PC-9 (cell line): ENCODE measurements at regions not wholly inside any gene's neighbourhood (a gene's known extent, or its start where the extent isn't known, plus 50 kb on each side); places are given as distances from the start of the nearest gene placed in this dataset.

Experiments
- BruUV-seq: library from RNA; stranded (reverse); fragments of 400-500 nt; replicated peaks from 2 replicates; lab custom pipeline; 2021; lab: Mats Ljungman, UMichigan
- CTCF ChIA-PET: fragments of 300-600 bp; sonication (Branson Sonifier 250); formaldehyde crosslinking; loops from one replicate; lab custom pipeline; 2022; ENCODE audit warnings: antibody characterized with exemption; lab: Charles Lee
- POLR2A ChIA-PET: fragments of 300-600 bp; sonication (Branson Sonifier 250); formaldehyde crosslinking; loops from one replicate; lab custom pipeline; 2022; ENCODE audit warnings: antibody characterized with exemption; ENCODE audit not compliant: unreplicated experiment; lab: Charles Lee
- DNase-seq, 2 experiments: peaks; one replicate each; pipeline versions ENCODE4 v3.0.0 to v3.0.0-alpha.2; 2015 to 2022; ENCODE audit warnings: mixed read lengths in 1 of 2
- H2AFZ ChIP-seq: fragments of 200-600 bp; sonication (generic); 2 replicates; pipeline ENCODE4 v1.8.1; 2017; ENCODE audit warnings: antibody characterized with exemption
- H3F3A ChIP-seq: fragments of 200-600 bp; sonication (generic); 2 replicates; pipeline ENCODE4 v1.8.1; 2017; ENCODE audit warnings: antibody characterized with exemption, mild to moderate bottlenecking, low read depth; ENCODE audit not compliant: insufficient read depth
- H3K27ac ChIP-seq: fragments of 200-600 bp; sonication (generic); 2 replicates; pipeline ENCODE4 v1.6.1; 2016; ENCODE audit warnings: mixed run types
- H3K27me3 ChIP-seq: fragments of 200-600 bp; sonication (generic); 2 replicates; pipeline ENCODE4 v1.6.1; 2016; ENCODE audit warnings: low read depth, mixed run types; ENCODE audit not compliant: insufficient read depth
- H3K36me3 ChIP-seq: fragments of 200-600 bp; sonication (generic); 2 replicates; pipeline ENCODE4 v1.6.1; 2016; ENCODE audit warnings: low read depth, mixed run types
- H3K4me1 ChIP-seq: fragments of 200-600 bp; sonication (generic); replicated peaks from 2 replicates; pipeline ENCODE4 v1.6.1; 2016; ENCODE audit warnings: mixed run types; ENCODE audit not compliant: insufficient read depth
- H3K4me2 ChIP-seq: fragments of 200-600 bp; sonication (generic); 2 replicates; pipeline ENCODE4 v1.6.1; 2017; ENCODE audit warnings: mixed run types
- H3K4me3 ChIP-seq: fragments of 200-600 bp; sonication (generic); 2 replicates; pipeline ENCODE4 v1.6.1; 2016; ENCODE audit warnings: mixed run types
- H3K79me2 ChIP-seq: fragments of 200-600 bp; sonication (generic); 2 replicates; pipeline ENCODE4 v1.6.1; 2017; ENCODE audit warnings: low read depth, mixed run types
- H3K9me2 ChIP-seq: fragments of 200-600 bp; sonication (generic); 2 replicates; pipeline ENCODE4 v1.8.1; 2017; ENCODE audit warnings: mild to moderate bottlenecking; ENCODE audit not compliant: insufficient read depth
- H3K9me3 ChIP-seq: fragments of 200-600 bp; sonication (generic); 2 replicates; pipeline ENCODE4 v1.8.1; 2016; ENCODE audit warnings: low read depth; ENCODE audit not compliant: insufficient read depth
- H4K20me1 ChIP-seq: fragments of 200-600 bp; sonication (generic); 2 replicates; pipeline ENCODE4 v1.8.1; 2017; ENCODE audit not compliant: insufficient read depth
- CTCF ChIP-seq: fragments of 200-600 bp; sonication (generic); conservative IDR thresholded peaks from 2 replicates; pipeline ENCODE4 v1.6.1; 2017; ENCODE audit warnings: mixed run types, antibody characterized with exemption, mild to moderate bottlenecking, moderate library complexity
- EZH2 ChIP-seq: fragments of 200-600 bp; sonication (generic); IDR thresholded peaks from 2 replicates; pipeline ENCODE4 v1.8.0; 2017; ENCODE audit warnings: antibody characterized with exemption, low read depth
- intact Hi-C: fragments of 100-400 bp; cut with micrococcal nuclease; formaldehyde crosslinking; loops from one replicate; pipeline ENCODE4 v1.10.0; 2022; ENCODE audit not compliant: unreplicated experiment

- no peak overlapping the region for H2AFZ ChIP-seq
- no peaks in the 10 kb centered on the region for H4K20me1 ChIP-seq
- H3K79me2 ChIP-seq: no peaks in the 10 kb centered on the region
- DNase-seq: no peak
- H3K9me2 ChIP-seq: no peaks in the 10 kb centered on the region
- H3F3A ChIP-seq: no peaks in the 10 kb centered on the region
- no peaks in the 10 kb centered on the region for H3K36me3 ChIP-seq
- intact Hi-C loops: no loop called here
- ChIA-PET CTCF (interaction anchor here (0.7 kb wide), 1 partner anchor 85 kb away, joined by 14 read pairs; no protein-coding TSS in a partner anchor), POLR2A (no interaction called here)
- no peak overlapping the region for H3K27ac ChIP-seq
- H3K4me3 ChIP-seq: no peak overlapping the region
- H3K4me2 ChIP-seq: no peak overlapping the region
- H3K27me3 ChIP-seq: no peaks in the 10 kb centered on the region
- TF ChIP-seq CTCF: no peak
- TF ChIP-seq EZH2: no peak
- H3K4me1 ChIP-seq: no peaks in the 10 kb centered on the region
- no TSS peak for BruUV-seq
- no peaks in the 10 kb centered on the region for H3K9me3 ChIP-seq
Measured at GRCh38 chr21:28492127-28492526, 500.6 kb downstream of the LTN1 start.

- Histone ChIP-seq H3K9me2 (no peaks in the 10 kb centered on the region), H3K27me3 (no peaks in the 10 kb centered on the region), H3K4me2 (no peak overlapping the region), H3K36me3 (no peaks in the 10 kb centered on the region), H3K79me2 (no peaks in the 10 kb centered on the region), H3K4me3 (no peak overlapping the region), H4K20me1 (no peaks in the 10 kb centered on the region), H3K4me1 (no peaks in the 10 kb centered on the region), H2AFZ (no peak overlapping the region), H3K27ac (no peak overlapping the region), H3F3A (no peaks in the 10 kb centered on the region), H3K9me3 (no peaks in the 10 kb centered on the region)
- no TSS peak for BruUV-seq
- POLR2A ChIA-PET: no interaction called here
- DNase-seq: no peak
- intact Hi-C loops: no loop called here
- TF ChIP-seq CTCF (no peak), EZH2 (no peak)
- CTCF ChIA-PET: no interaction called here
Measured at GRCh38 chr21:28489821-28490350, 502.8 kb downstream of the LTN1 start.

GRCh38 chr21:28489162-28489561 is 503.5 kb downstream of the LTN1 start:
- Histone ChIP-seq H3K27ac (no peak overlapping the region), H3F3A (no peaks in the 10 kb centered on the region), H3K79me2 (no peaks in the 10 kb centered on the region), H3K9me3 (no peaks in the 10 kb centered on the region), H3K4me2 (no peak overlapping the region), H3K9me2 (no peaks in the 10 kb centered on the region), H2AFZ (no peak overlapping the region), H3K36me3 (no peaks in the 10 kb centered on the region), H3K27me3 (no peaks in the 10 kb centered on the region), H3K4me3 (no peak overlapping the region), H4K20me1 (no peaks in the 10 kb centered on the region), H3K4me1 (no peaks in the 10 kb centered on the region)
- CTCF ChIA-PET: no interaction called here
- intact Hi-C loops: no loop called here
- DNase-seq: no peak
- TF ChIP-seq CTCF (no peak), EZH2 (no peak)
- BruUV-seq: no TSS peak
- POLR2A ChIA-PET: no interaction called here
